Central memory CD8-positive, alpha-beta T cell (primary cell): ENCODE measurements at regions not wholly inside any gene's neighbourhood (a gene's known extent, or its start where the extent isn't known, plus 50 kb on each side); places are given as distances from the start of the nearest gene placed in this dataset.

Source experiments
- ATAC-seq: fragments of 150-1000 bp; cut with Tn5 transposase; replicated peaks from 2 replicates; pipeline ENCODE4 v1.10.0; 2022; ENCODE audit warnings: mild to moderate bottlenecking, moderate FRiP score, moderate number of reproducible peaks; ENCODE audit not compliant: poor library complexity, severe bottlenecking; ENCODE audit errors: extremely low read depth
- DNase-seq, 2 donors: peaks; one replicate each; pipeline ENCODE4 v3.0.0; 2021; ENCODE audit warnings: low spot score in 2 of 2
- H3K27ac Mint-ChIP-seq: one replicate; pipeline ENCODE4 v1.8.0; 2022; ENCODE audit warnings: low read depth, mild to moderate bottlenecking, moderate library complexity, mixed read lengths
- H3K27me3 Mint-ChIP-seq: one replicate; pipeline ENCODE4 v1.8.0; 2022; ENCODE audit warnings: mixed read lengths
- H3K36me3 Mint-ChIP-seq: one replicate; pipeline ENCODE4 v1.8.0; 2022; ENCODE audit warnings: mild to moderate bottlenecking, moderate library complexity, mixed read lengths; ENCODE audit not compliant: insufficient read depth
- H3K4me1 Mint-ChIP-seq: one replicate; pipeline ENCODE4 v1.8.0; 2022; ENCODE audit warnings: mixed read lengths
- H3K4me3 Mint-ChIP-seq: one replicate; pipeline ENCODE4 v1.8.0; 2022; ENCODE audit warnings: mild to moderate bottlenecking, moderate library complexity, mixed read lengths
- H3K9me3 Mint-ChIP-seq: one replicate; pipeline ENCODE4 v1.8.0; 2022; ENCODE audit warnings: mixed read lengths

- H3K4me3 Mint-ChIP-seq = no peak overlapping the region
- H3K27ac Mint-ChIP-seq = no peak overlapping the region
- H3K36me3 Mint-ChIP-seq = no peaks in the 10 kb centered on the region
- ATAC-seq (no peak), DNase-seq (no peak)
- H3K9me3 Mint-ChIP-seq = peaks cover 15% of the 10 kb centered on the region
- no peaks in the 10 kb centered on the region for H3K4me1 Mint-ChIP-seq
- H3K27me3 Mint-ChIP-seq = no peaks in the 10 kb centered on the region
Observed at GRCh38 chr7:46725838-46726237, 804.8 kb upstream of the IGFBP3 start.

GRCh38 chr7:46725136-46725535 lies 804.1 kb upstream of the IGFBP3 start:
- no peak for ATAC-seq
- H3K27ac Mint-ChIP-seq = no peak overlapping the region
- no peaks in the 10 kb centered on the region for H3K4me1 Mint-ChIP-seq
- peaks cover 15% of the 10 kb centered on the region for H3K9me3 Mint-ChIP-seq
- no peaks in the 10 kb centered on the region for H3K27me3 Mint-ChIP-seq
- no peak for DNase-seq
- no peak overlapping the region for H3K4me3 Mint-ChIP-seq
- no peaks in the 10 kb centered on the region for H3K36me3 Mint-ChIP-seq

- ATAC-seq (no peak), DNase-seq (no peak)
- H3K36me3 Mint-ChIP-seq = no peaks in the 10 kb centered on the region
- H3K27ac Mint-ChIP-seq = no peak overlapping the region
- no peak overlapping the region for H3K4me3 Mint-ChIP-seq
- H3K9me3 Mint-ChIP-seq = peaks cover 15% of the 10 kb centered on the region
- no peaks in the 10 kb centered on the region for H3K4me1 Mint-ChIP-seq
- H3K27me3 Mint-ChIP-seq = no peaks in the 10 kb centered on the region
Observed at GRCh38 chr7:46723742-46724141, 802.7 kb upstream of the IGFBP3 start.

GRCh38 chr7:46723003-46723402 lies 801.9 kb upstream of the IGFBP3 start:
- H3K4me3 Mint-ChIP-seq = no peak overlapping the region
- no peaks in the 10 kb centered on the region for H3K27me3 Mint-ChIP-seq
- DNase-seq (no peak), ATAC-seq (no peak)
- peaks cover 15% of the 10 kb centered on the region for H3K9me3 Mint-ChIP-seq
- H3K4me1 Mint-ChIP-seq = no peaks in the 10 kb centered on the region
- H3K27ac Mint-ChIP-seq = no peak overlapping the region
- no peaks in the 10 kb centered on the region for H3K36me3 Mint-ChIP-seq

GRCh38 chr7:46720761-46721160 lies 799.7 kb upstream of the IGFBP3 start:
- Mint-ChIP-seq H3K9me3 (peaks cover 14% of the 10 kb centered on the region), H3K27me3 (no peaks in the 10 kb centered on the region), H3K4me3 (no peak overlapping the region), H3K4me1 (no peaks in the 10 kb centered on the region), H3K27ac (no peak overlapping the region), H3K36me3 (no peaks in the 10 kb centered on the region)
- ATAC-seq (no peak), DNase-seq (no peak)

GRCh38 chr7:46719616-46720015 lies 798.5 kb upstream of the IGFBP3 start:
- peaks cover 6% of the 10 kb centered on the region for H3K9me3 Mint-ChIP-seq
- no peaks in the 10 kb centered on the region for H3K36me3 Mint-ChIP-seq
- DNase-seq = no peak
- no peak for ATAC-seq
- no peaks in the 10 kb centered on the region for H3K4me1 Mint-ChIP-seq
- no peak overlapping the region for H3K4me3 Mint-ChIP-seq
- H3K27ac Mint-ChIP-seq = no peak overlapping the region
- H3K27me3 Mint-ChIP-seq = no peaks in the 10 kb centered on the region

- no peaks in the 10 kb centered on the region for H3K4me1 Mint-ChIP-seq
- no peaks in the 10 kb centered on the region for H3K36me3 Mint-ChIP-seq
- H3K4me3 Mint-ChIP-seq = no peak overlapping the region
- DNase-seq = no peak
- peaks cover 6% of the 10 kb centered on the region for H3K9me3 Mint-ChIP-seq
- no peak overlapping the region for H3K27ac Mint-ChIP-seq
- H3K27me3 Mint-ChIP-seq = no peaks in the 10 kb centered on the region
- no peak for ATAC-seq
Observed at GRCh38 chr7:46716926-46717325, 795.9 kb upstream of the IGFBP3 start.

GRCh38 chr7:46715579-46715978 lies 794.5 kb upstream of the IGFBP3 start:
- Mint-ChIP-seq H3K36me3 (no peaks in the 10 kb centered on the region), H3K9me3 (peaks cover 6% of the 10 kb centered on the region), H3K27ac (no peak overlapping the region), H3K4me3 (no peak overlapping the region), H3K27me3 (no peaks in the 10 kb centered on the region), H3K4me1 (no peaks in the 10 kb centered on the region)
- DNase-seq (no peak), ATAC-seq (no peak)

- Mint-ChIP-seq H3K9me3 (peaks cover 6% of the 10 kb centered on the region), H3K4me1 (no peaks in the 10 kb centered on the region), H3K4me3 (no peak overlapping the region), H3K27me3 (no peaks in the 10 kb centered on the region), H3K27ac (no peak overlapping the region), H3K36me3 (no peaks in the 10 kb centered on the region)
- ATAC-seq (no peak), DNase-seq (no peak)
Observed at GRCh38 chr7:46714904-46715303, 793.8 kb upstream of the IGFBP3 start.

- H3K4me3 Mint-ChIP-seq = no peak overlapping the region
- DNase-seq = no peak
- H3K4me1 Mint-ChIP-seq = no peaks in the 10 kb centered on the region
- no peaks in the 10 kb centered on the region for H3K27me3 Mint-ChIP-seq
- ATAC-seq = no peak
- peaks cover 6% of the 10 kb centered on the region for H3K9me3 Mint-ChIP-seq
- no peaks in the 10 kb centered on the region for H3K36me3 Mint-ChIP-seq
- H3K27ac Mint-ChIP-seq = no peak overlapping the region
Observed at GRCh38 chr7:46713868-46714596, 793.0 kb upstream of the IGFBP3 start.

GRCh38 chr7:46710927-46711326 lies 789.9 kb upstream of the IGFBP3 start:
- Mint-ChIP-seq H3K4me1 (no peaks in the 10 kb centered on the region), H3K27me3 (no peaks in the 10 kb centered on the region), H3K9me3 (peaks cover 9% of the 10 kb centered on the region), H3K36me3 (no peaks in the 10 kb centered on the region), H3K27ac (no peak overlapping the region), H3K4me3 (no peak overlapping the region)
- ATAC-seq (no peak), DNase-seq (no peak)

GRCh38 chr7:46707973-46708372 lies 786.9 kb upstream of the IGFBP3 start:
- no peak overlapping the region for H3K27ac Mint-ChIP-seq
- DNase-seq = no peak
- no peaks in the 10 kb centered on the region for H3K4me1 Mint-ChIP-seq
- no peaks in the 10 kb centered on the region for H3K27me3 Mint-ChIP-seq
- no peaks in the 10 kb centered on the region for H3K36me3 Mint-ChIP-seq
- no peak for ATAC-seq
- H3K4me3 Mint-ChIP-seq = no peak overlapping the region
- peaks cover 15% of the 10 kb centered on the region for H3K9me3 Mint-ChIP-seq

- Mint-ChIP-seq H3K27ac (no peak overlapping the region), H3K9me3 (peaks cover 15% of the 10 kb centered on the region), H3K4me3 (no peak overlapping the region), H3K36me3 (no peaks in the 10 kb centered on the region), H3K4me1 (no peaks in the 10 kb centered on the region), H3K27me3 (no peaks in the 10 kb centered on the region)
- no peak for ATAC-seq
- DNase-seq = no peak
Observed at GRCh38 chr7:46705386-46706255, 784.5 kb upstream of the IGFBP3 start.
